ENCODE measurements at regions not wholly inside any gene's neighbourhood (a gene's known extent, or its start where the extent isn't known, plus 50 kb on each side); places are given as distances from the start of the nearest gene placed in this dataset.

DNA sequence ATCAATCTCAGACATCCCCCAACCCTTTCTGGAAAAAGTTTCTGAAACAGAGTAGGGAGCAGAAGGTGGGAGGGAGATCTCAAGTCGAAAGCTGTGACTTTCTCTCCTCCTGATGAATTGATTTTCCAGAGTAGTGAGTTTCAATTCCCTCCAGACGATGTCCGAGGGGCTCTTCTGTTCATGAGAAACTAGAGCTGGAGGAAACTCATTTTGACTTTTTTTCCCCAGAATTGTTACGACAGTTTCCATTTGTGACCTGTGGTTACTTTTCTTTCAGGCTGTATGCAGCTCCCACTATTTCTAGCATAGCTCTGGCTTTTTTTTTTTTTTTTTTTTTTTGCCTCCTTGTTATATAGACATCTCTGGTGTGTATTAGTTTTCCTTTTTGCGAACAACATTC, 422.1 kb upstream of the SALL1 start:
- H3K9me2 ChIP-seq (replicated peaks; ENCODE audit: insufficient read depth), result no peaks in the 10 kb centered on the region
- H3K79me2 ChIP-seq, result no peaks in the 10 kb centered on the region
- no peak overlapping the region for H2AFZ ChIP-seq
- H3K9me3 ChIP-seq (ENCODE audit: low read depth), result no peaks in the 10 kb centered on the region
- H3K27me3 ChIP-seq, result peaks cover 11% of the 10 kb centered on the region
- H3K4me1 ChIP-seq (ENCODE audit: insufficient read depth), result no peaks in the 10 kb centered on the region
- H3K36me3 ChIP-seq (replicated peaks; ENCODE audit: insufficient read depth, low read depth), result no peaks in the 10 kb centered on the region
- no peak overlapping the region for H3K4me3 ChIP-seq
- no peak overlapping the region for H3K27ac ChIP-seq
- 89% methylated on average over 5 of the region's 5 CpGs for WGBS (ENCODE audit: low lambda C conversion rate, missing lambda C conversion rate)
- no peaks in the 10 kb centered on the region for H4K20me1 ChIP-seq (ENCODE audit: insufficient read depth, poor library complexity, severe bottlenecking)
- no peak overlapping the region for H3K4me2 ChIP-seq
- no peak for TF ChIP-seq EZH2 (IDR thresholded peaks at IDR 0.05; ENCODE audit: borderline replicate concordance)
- TF ChIP-seq EZH2phosphoT487 (IDR thresholded peaks at IDR 0.05; ENCODE audit: low read depth, severe bottlenecking, unreplicated experiment), result no peak
- TF ChIP-seq, protein P1, sequence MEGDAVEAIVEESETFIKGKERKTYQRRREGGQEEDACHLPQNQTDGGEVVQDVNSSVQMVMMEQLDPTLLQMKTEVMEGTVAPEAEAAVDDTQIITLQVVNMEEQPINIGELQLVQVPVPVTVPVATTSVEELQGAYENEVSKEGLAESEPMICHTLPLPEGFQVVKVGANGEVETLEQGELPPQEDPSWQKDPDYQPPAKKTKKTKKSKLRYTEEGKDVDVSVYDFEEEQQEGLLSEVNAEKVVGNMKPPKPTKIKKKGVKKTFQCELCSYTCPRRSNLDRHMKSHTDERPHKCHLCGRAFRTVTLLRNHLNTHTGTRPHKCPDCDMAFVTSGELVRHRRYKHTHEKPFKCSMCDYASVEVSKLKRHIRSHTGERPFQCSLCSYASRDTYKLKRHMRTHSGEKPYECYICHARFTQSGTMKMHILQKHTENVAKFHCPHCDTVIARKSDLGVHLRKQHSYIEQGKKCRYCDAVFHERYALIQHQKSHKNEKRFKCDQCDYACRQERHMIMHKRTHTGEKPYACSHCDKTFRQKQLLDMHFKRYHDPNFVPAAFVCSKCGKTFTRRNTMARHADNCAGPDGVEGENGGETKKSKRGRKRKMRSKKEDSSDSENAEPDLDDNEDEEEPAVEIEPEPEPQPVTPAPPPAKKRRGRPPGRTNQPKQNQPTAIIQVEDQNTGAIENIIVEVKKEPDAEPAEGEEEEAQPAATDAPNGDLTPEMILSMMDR (IDR thresholded peaks at IDR 0.05; ENCODE audit: poor library complexity), result no peak
- DNase-seq (ENCODE audit: low spot score), result no peak

GRCh38 chr16:51569203-51569931, 418.3 kb upstream of the SALL1 start:
- Histone ChIP-seq H3K79me2 (no peaks in the 10 kb centered on the region), H3K27ac (no peak overlapping the region), H2AFZ (no peak overlapping the region), H3K4me3 (no peak overlapping the region), H3K9me2 (replicated peaks; ENCODE audit: insufficient read depth) (no peaks in the 10 kb centered on the region), H3K27me3 (peaks cover 3% of the 10 kb centered on the region), H3K4me1 (ENCODE audit: insufficient read depth) (no peaks in the 10 kb centered on the region), H4K20me1 (ENCODE audit: insufficient read depth, poor library complexity, severe bottlenecking) (no peaks in the 10 kb centered on the region), H3K36me3 (replicated peaks; ENCODE audit: insufficient read depth, low read depth) (no peaks in the 10 kb centered on the region), H3K4me2 (no peak overlapping the region), H3K9me3 (ENCODE audit: low read depth) (no peaks in the 10 kb centered on the region)
- WGBS (ENCODE audit: low lambda C conversion rate, missing lambda C conversion rate), result 87% methylated on average over 5 of the region's 5 CpGs
- no peak for DNase-seq (ENCODE audit: low spot score)
- TF ChIP-seq EZH2 (IDR thresholded peaks at IDR 0.05; ENCODE audit: borderline replicate concordance) (no peak), EZH2phosphoT487 (IDR thresholded peaks at IDR 0.05; ENCODE audit: low read depth, severe bottlenecking, unreplicated experiment) (no peak)
- TF ChIP-seq, protein P1 (IDR thresholded peaks at IDR 0.05; ENCODE audit: poor library complexity), result no peak

- H3K27me3 ChIP-seq, result no peaks in the 10 kb centered on the region
- TF ChIP-seq EZH2phosphoT487 (IDR thresholded peaks at IDR 0.05; ENCODE audit: low read depth, severe bottlenecking, unreplicated experiment), result no peak
- TF ChIP-seq, protein P1 (IDR thresholded peaks at IDR 0.05; ENCODE audit: poor library complexity), result no peak
- no peak for TF ChIP-seq EZH2 (IDR thresholded peaks at IDR 0.05; ENCODE audit: borderline replicate concordance)
- H3K27ac ChIP-seq, result no peak overlapping the region
- 81% methylated on average over 3 of the region's 3 CpGs for WGBS (ENCODE audit: low lambda C conversion rate, missing lambda C conversion rate)
- H2AFZ ChIP-seq, result no peak overlapping the region
- no peaks in the 10 kb centered on the region for H4K20me1 ChIP-seq (ENCODE audit: insufficient read depth, poor library complexity, severe bottlenecking)
- no peak for DNase-seq (ENCODE audit: low spot score)
- H3K4me3 ChIP-seq, result no peak overlapping the region
- no peaks in the 10 kb centered on the region for H3K9me3 ChIP-seq (ENCODE audit: low read depth)
- no peaks in the 10 kb centered on the region for H3K4me1 ChIP-seq (ENCODE audit: insufficient read depth)
- H3K79me2 ChIP-seq, result no peaks in the 10 kb centered on the region
- no peaks in the 10 kb centered on the region for H3K9me2 ChIP-seq (replicated peaks; ENCODE audit: insufficient read depth)
- no peaks in the 10 kb centered on the region for H3K36me3 ChIP-seq (replicated peaks; ENCODE audit: insufficient read depth, low read depth)
- no peak overlapping the region for H3K4me2 ChIP-seq
Observed at GRCh38 chr16:51567911-51568310, 416.8 kb upstream of the SALL1 start.
